K562 (cell line): ENCODE measurements at regions not wholly inside any gene's neighbourhood (a gene's known extent, or its start where the extent isn't known, plus 50 kb on each side); places are given as distances from the start of the nearest gene placed in this dataset.

Experiments
- C11orf30 ChIP-seq: fragments of 450-650 bp; IDR thresholded peaks from 2 replicates; pipeline ENCODE4 v1.6.1; 2016; ENCODE audit warnings: low read depth, mild to moderate bottlenecking
- CCAR2 ChIP-seq: fragments of 200-400 bp; formaldehyde crosslinking; IDR thresholded peaks from 2 replicates; pipeline ENCODE4 v1.6.1; 2017; ENCODE audit warnings: mild to moderate bottlenecking, low read depth, low read length
- CHD2 ChIP-seq: IDR thresholded peaks from 2 replicates; pipeline ENCODE4 v1.6.1; 2011; ENCODE audit warnings: low read depth, low read length
- CHD7 ChIP-seq: fragments of 200-600 bp; sonication (generic); IDR thresholded peaks from one replicate; pipeline ENCODE4 v1.6.1; 2012; ENCODE audit warnings: mild to moderate bottlenecking, low read depth, low read length, inconsistent platforms
- ETV6 ChIP-seq, 3 experiments: fragments of 150-350 bp in 1 of 3; sonication (generic) in 1 of 3; formaldehyde crosslinking in 1 of 3; IDR thresholded peaks; 2 replicates each; pipeline versions ENCODE4 v1.6.1 to v1.8.0; 2014 to 2022; ENCODE audit warnings: borderline replicate concordance in 2 of 3, low read depth in 2 of 3, antibody characterized with exemption in 1 of 3, low read length in 1 of 3, mild to moderate bottlenecking in 1 of 3, missing genetic modification reagents in 1 of 3
- GABPB1 ChIP-seq: sonication (generic); formaldehyde crosslinking; IDR thresholded peaks from 2 replicates; pipeline ENCODE4 v1.8.0; 2022; ENCODE audit warnings: mild to moderate bottlenecking, missing genetic modification reagents
- HIVEP1 ChIP-seq: fragments of 250-450 bp; sonication (Bioruptor Pico); IDR thresholded peaks from 2 replicates; pipeline ENCODE4 v1.4.0; 2020; ENCODE audit warnings: mild to moderate bottlenecking
- POLR2A ChIP-seq: fragments of 450-650 bp; conservative IDR thresholded peaks from 2 replicates; pipeline ENCODE4 v1.6.1; 2016
- SMAD3 ChIP-seq: fragments of 450-650 bp; formaldehyde crosslinking; conservative IDR thresholded peaks from 2 replicates; pipeline ENCODE4 v1.4.0; 2020; ENCODE audit warnings: mild to moderate bottlenecking
- ZFX ChIP-seq: sonication (generic); formaldehyde crosslinking; IDR thresholded peaks from 2 replicates; pipeline ENCODE4 v1.8.0; 2022; ENCODE audit warnings: mild to moderate bottlenecking, missing genetic modification reagents, moderate library complexity
- ZNF232 ChIP-seq: sonication (generic); formaldehyde crosslinking; IDR thresholded peaks from 2 replicates; pipeline ENCODE4 v1.8.0; 2022; ENCODE audit warnings: mild to moderate bottlenecking, missing genetic modification reagents
- TF ChIP-seq, protein P1 (sequence below): sonication (generic); formaldehyde crosslinking; IDR thresholded peaks from 2 replicates; pipeline ENCODE4 v1.8.1; 2023; ENCODE audit warnings: mild to moderate bottlenecking, missing genetic modification reagents, moderate library complexity
- TF ChIP-seq, protein P2 (sequence below): fragments of 250-450 bp; sonication (Bioruptor Pico); IDR thresholded peaks from 2 replicates; pipeline ENCODE4 v1.5.0; 2020; ENCODE audit warnings: mild to moderate bottlenecking

DNA sequence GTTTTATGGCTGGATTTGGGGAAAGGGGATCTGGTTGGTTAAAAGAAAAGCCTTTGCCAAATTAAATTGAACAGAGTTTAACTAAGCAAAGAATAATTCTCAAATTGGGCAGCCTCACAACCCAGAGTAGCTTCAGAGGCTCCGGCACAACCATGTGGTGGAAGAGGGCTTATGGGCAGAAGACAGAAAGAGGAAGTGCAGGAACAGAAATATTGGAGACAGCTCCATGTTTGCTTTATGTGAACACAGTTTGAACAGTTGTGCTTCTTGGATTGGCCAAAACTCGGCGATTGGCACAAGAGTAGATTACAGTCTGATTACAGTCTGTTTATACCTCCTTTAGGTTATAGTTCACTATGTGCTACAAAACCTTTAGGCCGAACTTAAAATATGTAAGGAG is 562.7 kb downstream of the TRIML1 start:
- TF ChIP-seq C11orf30 (no peak), ETV6 (IDR thresholded peaks at IDR 0.05; ENCODE audit: borderline replicate concordance in 1 of 2, low read depth in 2 of 2, low read length in 1 of 2) (no peak), ETV6 (CRISPR knock-in tag; IDR thresholded peaks at IDR 0.05; ENCODE audit: borderline replicate concordance) (no peak), CHD2 (no peak), ZNF232 (CRISPR knock-in tag) (no peak), HIVEP1 (CRISPR knock-in tag) (no peak), POLR2A (no peak), CHD7 (no peak), CCAR2 (no peak), GABPB1 (CRISPR knock-in tag) (no peak), SMAD3 (CRISPR knock-in tag) (no peak), ZFX (no peak)
- TF ChIP-seq, protein P1, sequence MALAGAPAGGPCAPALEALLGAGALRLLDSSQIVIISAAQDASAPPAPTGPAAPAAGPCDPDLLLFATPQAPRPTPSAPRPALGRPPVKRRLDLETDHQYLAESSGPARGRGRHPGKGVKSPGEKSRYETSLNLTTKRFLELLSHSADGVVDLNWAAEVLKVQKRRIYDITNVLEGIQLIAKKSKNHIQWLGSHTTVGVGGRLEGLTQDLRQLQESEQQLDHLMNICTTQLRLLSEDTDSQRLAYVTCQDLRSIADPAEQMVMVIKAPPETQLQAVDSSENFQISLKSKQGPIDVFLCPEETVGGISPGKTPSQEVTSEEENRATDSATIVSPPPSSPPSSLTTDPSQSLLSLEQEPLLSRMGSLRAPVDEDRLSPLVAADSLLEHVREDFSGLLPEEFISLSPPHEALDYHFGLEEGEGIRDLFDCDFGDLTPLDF (CRISPR knock-in tag): no peak
- TF ChIP-seq, protein P2, sequence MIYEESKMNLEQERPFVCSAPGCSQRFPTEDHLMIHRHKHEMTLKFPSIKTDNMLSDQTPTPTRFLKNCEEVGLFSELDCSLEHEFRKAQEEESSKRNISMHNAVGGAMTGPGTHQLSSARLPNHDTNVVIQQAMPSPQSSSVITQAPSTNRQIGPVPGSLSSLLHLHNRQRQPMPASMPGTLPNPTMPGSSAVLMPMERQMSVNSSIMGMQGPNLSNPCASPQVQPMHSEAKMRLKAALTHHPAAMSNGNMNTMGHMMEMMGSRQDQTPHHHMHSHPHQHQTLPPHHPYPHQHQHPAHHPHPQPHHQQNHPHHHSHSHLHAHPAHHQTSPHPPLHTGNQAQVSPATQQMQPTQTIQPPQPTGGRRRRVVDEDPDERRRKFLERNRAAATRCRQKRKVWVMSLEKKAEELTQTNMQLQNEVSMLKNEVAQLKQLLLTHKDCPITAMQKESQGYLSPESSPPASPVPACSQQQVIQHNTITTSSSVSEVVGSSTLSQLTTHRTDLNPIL: no peak
